HG02610 (cell line): ENCODE measurements at regions not wholly inside any gene's neighbourhood (a gene's known extent, or its start where the extent isn't known, plus 50 kb on each side); places are given as distances from the start of the nearest gene placed in this dataset.

Experiments used
- ATAC-seq: cut with Tn5 transposase; IDR thresholded peaks from one replicate; pipeline ENCODE4 v1.9.1; 2021; ENCODE audit warnings: mild to moderate bottlenecking, moderate library complexity; ENCODE audit not compliant: unreplicated experiment

DNA sequence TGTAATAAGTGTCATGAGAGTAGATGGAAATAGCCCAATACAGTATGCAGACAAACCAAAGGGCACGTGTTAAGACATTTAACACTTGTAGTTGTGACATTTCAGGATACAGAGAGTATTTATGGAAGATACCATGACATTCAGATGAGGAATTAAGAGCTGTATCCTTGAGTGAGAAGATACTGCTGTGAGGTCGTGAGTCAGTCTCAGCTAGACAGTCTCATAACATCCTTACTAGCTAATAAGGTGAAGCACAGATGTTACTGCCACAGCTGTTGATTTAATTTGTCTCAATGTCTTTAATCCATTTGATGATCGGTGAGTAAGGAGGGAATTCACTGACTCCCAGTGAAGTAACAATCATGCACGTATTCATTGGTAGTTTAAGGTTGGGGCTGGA lies 288.0 kb upstream of the AKR1E2 start:
- ATAC-seq: no peak

DNA sequence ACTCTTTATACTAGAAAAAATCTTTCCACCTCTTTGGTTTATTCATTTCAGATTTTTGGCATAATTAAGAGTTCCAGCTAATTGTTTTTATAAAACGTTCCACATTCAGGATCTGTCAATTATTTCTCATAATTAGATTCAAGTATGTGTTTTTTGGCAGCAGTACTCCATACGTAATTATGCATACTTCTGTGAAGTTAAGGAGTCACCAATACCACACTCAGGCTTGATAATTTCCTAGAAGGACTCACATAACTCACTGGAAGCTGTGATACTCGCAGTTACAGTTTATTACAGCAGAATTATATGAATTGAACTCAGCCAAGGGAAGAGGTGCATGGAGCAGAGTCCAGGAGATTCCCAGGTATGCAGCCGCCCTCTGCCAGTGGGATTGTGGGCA lies 290.5 kb upstream of the AKR1E2 start:
- ATAC-seq: no peak

DNA sequence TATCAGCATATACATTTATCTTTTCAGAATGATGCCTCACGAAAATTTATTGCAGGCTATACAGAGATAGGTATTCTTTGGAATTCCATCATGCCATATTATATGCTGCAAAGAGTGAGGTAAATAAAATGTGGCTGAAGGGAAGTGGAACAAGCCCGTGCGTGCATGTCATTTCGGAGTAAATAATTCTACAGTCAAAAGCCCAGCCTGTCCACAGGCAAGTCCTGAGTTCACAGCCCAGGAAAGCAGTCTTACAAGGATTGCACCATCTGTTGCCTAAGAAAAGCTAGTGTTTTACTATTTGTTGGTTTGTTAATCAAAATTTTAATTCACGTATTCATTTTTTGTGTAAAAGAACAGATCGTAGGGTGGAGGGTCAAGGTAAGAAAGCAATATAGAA lies 292.4 kb upstream of the AKR1E2 start:
- ATAC-seq: no peak

DNA sequence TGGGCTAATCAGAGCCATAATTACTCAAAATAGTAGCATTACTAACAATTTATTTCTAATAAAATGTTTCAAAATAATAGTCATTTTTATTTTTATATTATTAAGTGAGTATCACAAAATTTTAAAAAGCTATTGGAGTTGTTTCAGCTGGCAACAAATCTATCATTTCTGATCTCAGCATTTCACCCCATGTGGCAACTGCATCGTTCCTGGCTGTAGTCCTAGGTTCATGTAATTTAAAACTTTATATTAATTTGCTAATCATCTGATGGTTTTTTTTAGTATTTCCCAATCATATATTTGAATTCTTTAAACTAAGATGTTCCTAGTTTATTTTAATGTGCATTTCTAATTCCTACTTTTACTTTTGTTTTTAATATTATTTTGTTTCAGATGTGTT lies 293.0 kb upstream of the AKR1E2 start:
- ATAC-seq: no peak

DNA sequence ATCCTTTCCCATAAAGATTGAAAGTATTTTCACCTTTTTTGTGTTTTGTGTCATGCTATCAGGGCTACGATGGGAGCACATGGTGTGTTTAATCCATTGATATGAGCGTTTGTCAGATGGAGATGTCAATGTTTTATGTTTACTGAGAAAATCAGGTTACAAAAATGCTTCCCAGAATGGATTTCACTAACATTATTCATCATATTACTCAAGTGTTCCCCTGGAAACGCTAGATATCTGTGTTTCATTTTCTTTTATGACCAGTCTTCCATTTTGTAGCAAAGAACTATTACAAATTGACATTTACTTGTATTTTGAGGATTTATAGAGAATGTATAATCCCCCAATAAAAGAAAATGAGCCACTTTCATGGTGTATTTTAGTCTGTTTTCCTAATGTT lies 293.5 kb upstream of the AKR1E2 start:
- ATAC-seq: no peak

DNA sequence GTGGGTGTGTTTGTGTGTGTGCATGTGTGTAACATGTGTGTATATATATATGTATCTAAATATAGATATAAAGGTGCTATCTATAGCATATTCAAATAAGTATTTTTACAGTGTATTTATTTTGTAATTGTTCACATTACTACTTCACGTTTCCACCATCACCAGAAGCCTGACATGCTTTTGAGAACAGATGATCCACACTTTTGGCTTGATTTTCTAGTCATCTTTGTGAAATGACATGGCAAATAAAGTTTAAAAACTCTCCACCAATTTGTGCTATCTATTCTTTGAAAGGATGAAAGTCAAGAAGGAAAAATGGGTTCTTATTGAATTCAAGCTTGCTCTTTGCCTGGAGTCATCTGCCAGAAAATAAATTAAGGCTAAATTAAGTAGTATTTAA lies 294.0 kb upstream of the AKR1E2 start:
- ATAC-seq: no peak

DNA sequence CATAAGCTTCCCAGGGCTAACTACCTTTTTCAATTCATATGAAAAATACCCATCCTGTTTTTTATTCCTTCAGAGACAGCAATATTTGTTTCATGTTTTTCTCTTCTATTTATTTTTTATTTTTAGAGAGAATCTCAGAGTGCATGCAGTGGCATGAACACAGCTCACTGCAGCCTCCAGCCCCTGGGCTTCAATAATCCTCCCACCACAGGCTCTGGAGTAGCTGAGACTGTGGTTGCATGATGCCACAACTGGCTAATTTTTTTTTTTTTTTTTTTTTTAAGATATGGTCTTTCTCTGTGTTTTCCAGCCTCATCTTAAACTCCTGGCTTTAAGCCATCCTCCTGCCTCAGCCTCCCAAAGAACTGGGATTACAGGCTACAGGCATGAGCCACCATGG lies 296.7 kb upstream of the AKR1E2 start:
- ATAC-seq: no peak

DNA sequence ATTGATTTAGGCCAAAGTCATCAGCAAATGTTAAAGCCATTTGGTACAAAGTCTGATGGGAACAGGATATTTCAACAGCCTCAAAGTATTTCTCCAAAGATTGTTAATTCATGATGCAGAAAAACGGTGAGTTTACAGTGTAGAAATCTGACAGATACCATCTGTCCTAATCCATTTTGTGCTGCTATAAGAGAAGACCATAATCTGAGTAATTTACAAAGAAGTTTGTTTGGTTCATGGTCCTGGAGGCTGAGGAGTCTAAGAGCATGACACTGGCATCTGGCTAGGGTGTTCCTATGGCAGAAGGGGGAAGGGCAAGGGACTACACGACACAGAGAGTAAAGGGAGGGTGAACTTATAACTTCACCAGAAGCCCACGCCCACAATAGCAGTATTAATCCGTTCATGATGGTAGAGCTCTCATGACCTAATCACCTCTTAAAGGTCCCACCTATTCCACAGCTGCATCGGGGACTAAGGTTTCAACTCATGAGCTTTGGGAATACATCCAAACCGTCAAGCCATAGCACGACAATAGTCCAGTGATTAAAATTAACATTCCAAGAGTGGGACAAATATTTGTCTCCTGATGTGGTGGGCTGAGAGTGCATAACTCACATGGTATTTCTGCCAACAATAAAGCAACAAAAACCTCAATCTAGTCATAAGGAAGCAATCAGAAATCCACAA lies 298.6 kb upstream of the AKR1E2 start:
- no peak for ATAC-seq

DNA sequence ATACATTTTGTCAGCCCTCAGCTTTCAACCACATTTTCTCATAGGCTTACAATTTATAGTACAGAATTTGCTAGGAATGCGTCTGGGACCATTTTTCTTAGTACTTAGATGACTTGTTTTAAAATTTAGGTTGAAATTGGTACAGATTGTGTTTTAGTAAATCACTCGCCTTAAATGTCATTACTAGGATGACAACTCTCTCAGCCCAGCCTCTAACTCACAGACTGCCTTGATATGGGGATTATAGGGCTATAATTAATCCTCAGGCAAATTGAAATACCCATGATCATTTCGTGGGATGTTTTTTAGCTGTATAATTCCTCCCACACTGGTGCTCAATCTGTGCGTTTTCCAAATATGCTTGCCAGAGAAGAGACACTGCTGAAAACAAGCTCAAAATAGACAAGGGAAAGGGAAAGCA lies 299.7 kb upstream of the AKR1E2 start:
- no peak for ATAC-seq

DNA sequence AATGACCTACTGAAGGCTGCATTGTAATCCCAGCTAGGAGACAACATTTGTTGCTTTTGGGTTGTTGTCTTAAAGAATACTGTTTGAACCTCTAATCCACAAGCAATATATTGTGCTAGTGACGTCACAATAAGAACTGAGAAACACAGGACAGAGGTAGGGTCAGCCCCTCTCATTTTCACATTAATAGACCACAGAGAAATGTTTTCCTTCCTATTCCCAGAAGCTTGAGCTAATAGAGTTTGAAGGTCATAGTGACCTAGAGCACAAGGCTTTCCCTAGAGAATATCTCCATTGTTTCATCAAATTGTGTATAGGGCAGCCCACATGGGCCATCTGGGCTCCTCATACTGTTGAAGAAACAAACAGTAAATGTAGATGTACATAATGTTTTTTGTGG lies 300.9 kb upstream of the AKR1E2 start:
- no peak for ATAC-seq

DNA sequence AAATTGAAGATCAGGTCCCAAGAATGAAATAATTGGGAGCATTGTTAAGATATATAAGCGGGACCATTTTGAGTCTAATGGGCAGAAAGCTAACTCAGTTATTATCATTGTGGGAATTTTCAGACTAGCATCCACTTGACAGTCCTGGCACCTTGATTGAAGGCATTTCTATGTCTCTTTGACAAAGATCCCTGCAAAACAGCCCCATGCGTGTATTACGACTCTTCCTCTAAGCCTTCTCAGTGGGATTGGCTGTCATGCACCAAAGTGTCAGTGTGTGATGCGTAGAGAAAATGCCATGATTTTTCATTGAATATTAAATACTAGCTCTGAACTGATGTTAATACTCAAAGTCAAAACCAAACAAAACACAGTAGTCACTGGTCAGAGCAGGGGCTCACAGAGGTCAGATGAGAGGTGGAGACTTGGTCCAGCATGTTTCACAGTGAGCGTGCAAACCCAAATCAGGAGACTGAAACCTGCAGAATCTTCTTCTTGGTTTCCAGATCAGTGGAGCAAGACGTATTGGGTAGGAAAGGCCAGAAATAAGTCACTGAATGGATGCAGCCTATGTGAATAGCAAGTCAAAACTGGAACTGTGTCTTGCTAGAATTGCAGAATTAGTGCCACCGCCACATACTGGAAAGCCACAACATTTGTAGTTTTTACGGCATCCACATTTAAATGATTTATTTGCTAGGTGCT lies 303.6 kb upstream of the AKR1E2 start:
- ATAC-seq: peak; percentile 88

DNA sequence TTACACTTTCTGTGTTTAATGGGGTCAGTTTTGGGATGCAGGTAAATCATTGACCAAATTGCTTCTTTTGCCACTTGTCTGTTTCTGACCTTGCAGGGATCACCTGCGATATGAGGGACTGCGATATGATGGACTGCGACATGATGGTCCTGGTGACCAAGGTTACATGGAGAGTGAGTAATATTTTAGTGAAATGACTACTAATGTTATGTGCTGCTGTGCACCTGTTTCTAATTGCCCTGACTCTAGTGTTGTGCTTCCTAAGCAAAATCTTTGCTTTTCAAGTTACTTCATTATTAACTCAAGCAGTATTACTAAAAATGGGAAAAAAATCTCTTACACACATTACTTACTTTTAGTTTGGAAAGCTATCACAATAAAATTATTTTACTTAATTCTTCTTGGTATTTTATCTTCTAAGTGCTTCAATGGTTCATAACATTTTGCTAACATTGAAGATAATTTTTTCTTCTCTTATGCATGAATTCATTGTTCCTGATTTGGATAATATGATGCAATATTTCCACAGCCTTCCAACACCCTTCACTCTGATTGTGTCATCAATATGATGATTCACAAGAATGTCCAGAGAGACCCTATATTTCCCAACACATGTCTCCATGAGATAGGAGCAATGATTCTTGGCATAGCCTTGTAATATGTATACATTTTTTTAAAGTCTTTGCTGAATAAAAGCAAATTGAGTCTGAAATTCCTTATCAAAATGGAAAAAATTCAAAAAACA lies 306.2 kb upstream of the AKR1E2 start:
- ATAC-seq: no peak

DNA sequence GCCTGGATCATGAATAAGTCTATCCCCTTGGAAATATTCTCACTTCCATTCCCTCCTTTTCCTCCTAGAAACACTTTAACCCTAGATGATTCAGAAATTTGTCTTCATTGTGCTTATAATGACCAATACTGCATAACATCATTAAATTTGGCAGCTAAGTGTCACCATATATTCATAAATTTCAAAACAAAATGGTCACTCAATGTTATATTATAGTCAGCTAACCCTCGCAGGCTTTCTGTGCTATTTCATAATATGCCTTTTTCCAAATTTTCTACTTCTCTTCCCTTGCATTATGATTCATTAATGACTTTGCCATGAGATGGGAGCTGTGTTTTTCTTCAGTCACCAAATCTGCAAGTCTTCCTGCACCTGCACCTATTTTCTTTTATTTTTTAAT lies 308.3 kb upstream of the AKR1E2 start:
- ATAC-seq: no peak

DNA sequence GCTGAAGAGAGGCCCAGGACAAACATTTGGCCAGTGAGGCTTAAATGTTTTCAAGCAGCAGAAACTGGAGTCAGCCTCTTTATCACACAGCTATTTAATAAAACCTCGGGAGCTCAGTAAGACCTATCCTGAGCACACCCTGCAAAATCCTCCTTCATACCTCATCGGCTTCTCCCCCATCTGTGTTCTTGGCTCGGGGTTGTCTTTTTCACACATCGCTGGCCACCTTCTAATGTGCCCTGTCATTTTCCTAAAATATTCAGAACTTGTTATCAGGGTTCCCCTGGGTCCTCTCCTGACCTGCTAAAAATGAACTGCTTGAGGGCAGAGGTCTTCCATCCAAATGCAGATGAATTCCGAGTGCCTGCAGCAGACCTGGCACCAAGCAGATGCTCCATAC lies 310.3 kb upstream of the AKR1E2 start:
- no peak for ATAC-seq

DNA sequence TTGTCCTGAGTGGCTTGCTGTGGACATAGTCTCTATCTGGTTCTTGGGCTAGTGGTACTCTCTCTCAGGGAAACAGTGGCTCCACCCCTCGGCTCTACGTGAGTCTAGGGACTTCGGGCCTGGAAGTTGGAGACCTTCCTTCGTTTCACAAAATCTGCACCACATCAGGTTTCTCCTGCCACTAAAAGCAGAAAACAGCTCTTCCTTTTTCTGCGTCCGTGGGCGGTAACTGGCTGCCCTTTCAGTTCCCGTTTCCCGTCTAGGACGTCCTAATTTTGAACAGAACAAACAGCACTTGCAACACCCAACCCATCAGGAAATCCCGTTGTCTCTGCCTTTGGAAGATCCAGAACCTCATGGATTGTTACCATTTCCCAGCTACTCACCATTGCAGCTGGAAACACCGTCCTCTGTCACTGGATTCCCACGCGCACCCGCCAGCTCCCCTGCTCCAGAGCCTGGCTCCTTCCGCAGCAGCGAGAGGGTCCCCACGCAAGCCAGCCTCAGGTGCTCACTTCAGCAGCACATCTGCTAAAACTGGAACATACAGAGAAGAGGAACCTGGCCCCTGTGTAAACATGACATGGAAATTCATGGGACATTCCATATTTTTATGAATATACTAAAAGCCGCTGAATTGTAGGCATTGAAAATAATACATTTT lies 311.4 kb upstream of the AKR1E2 start:
- ATAC-seq: peak; percentile 56

DNA sequence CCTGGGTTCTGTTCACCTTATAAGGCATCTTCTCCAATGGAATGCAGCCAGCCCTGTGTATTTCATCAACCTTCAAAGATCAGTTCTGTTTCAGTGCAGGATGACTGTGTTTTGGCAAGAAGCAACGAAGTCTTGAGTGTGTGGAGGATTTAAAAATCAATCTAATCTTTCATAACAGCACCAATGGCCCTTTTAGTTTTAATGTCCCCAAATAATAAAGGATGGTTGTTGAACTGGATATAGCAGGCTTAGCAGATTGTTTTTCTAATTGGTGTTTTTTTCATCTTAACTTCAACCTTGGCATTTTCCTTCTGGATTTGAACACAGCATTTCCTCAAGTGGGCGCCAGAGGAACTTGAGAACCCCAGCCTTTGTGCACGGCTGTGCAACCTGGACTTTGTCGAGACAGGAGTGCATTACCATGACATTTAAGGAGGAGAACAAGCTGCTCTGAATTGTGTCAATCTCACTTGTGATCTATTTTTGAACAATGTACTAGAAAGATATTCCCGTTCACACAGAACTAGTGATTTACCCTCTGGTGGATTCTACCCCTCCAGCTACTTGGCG lies 313.3 kb upstream of the AKR1E2 start:
- no peak for ATAC-seq

DNA sequence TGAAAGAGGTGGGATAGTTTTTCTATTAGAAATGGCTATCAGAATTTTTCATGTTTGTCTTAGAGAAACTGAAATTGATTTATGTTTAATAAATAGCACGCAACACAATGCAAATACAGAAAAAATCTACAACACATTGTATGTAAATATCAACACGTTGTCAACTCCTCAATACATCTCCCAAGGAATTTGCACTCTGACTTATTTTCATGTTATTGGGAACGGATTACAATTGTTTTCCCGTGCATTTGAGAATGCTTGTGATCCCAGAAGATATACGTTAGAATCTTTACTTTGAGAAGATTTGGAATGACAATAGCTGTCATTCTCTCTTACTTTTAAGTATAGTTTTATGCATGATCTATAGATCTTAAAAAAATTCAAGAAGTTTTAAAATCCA lies 313.8 kb upstream of the AKR1E2 start:
- no peak for ATAC-seq

DNA sequence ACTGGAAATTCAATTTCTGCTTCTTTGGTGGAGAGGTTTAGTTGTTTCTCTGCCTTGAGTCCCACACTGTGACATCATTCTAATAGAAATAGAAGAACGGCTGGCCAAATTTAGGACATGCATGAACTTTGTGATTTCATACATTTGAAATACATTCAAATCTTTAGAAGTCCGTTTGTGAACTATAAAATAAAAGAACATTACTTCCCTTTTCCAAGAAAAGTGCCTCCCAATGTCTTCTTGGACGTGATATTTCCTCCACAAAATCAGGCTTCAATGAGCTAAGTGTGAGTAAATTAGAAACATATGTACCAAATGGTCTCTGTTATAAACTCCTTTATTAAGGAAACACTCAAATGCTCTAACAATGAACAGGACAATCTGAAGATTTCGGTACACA lies 314.5 kb upstream of the AKR1E2 start:
- ATAC-seq: no peak

DNA sequence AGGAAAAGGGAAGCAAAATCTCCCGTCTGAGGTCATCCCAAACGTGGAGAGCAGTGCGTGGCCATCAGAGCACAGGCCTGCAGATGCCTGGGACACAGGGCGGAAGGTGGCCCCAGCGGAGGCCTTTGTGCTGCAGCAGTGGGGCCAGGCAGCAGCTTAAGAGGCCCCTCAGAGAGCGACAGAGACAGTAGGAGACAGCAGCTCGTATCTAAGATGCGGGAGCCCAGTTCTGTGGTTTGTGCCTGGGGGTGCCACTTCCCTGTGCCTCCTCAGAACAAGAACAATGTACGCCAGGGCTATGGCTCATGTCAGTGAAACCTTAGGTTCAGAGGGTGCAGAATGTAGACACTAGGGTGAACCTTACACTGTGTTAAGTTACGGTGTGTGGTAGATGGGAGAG lies 316.6 kb upstream of the AKR1E2 start:
- ATAC-seq: no peak

DNA sequence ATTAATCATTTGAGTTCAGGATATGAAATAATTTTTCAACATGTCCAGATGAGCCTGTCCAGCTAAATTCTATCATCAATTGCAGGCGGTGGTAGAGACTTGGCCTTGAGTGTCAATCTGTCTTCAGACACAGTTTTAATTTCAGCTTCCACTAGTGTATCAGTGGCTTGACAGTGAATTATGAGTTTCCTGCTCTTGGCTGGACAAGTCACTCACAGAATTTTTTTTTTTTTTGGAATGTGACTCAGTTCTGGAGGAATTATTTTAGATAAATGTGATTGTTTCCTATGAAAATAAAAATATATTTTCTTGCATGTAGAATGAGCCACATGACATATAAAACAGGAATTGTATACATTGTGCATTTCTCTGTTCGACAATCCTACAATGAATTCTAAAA lies 319.9 kb upstream of the AKR1E2 start:
- no peak for ATAC-seq

DNA sequence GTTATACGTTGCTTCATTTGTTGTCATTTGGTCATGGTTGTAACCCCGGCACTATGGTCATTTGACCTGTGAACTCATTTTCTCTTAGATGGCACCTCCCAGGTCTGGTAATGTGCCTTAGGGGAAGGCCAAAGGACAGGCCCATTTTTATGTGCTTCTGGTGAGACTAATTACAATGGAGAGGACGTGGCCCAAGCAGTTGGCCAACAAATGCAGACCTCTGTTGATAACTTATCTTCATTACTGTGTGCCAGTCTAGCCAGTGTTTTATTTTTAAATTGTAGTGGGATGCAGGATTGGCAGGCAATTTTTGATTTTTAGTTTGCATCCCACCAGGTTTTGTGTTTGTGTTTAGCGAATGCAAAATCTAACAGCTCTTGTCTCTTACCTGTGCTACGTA lies 321.5 kb upstream of the AKR1E2 start:
- ATAC-seq: no peak
